Ovary (tissue), 3 donors: ENCODE measurements at regions not wholly inside any gene's neighbourhood (a gene's known extent, or its start where the extent isn't known, plus 50 kb on each side); places are given as distances from the start of the nearest gene placed in this dataset.

Experiments
- CTCF ChIP-seq, 3 donors: fragments of 450-650 bp in 2 of 3; fragments of 200-600 bp in 1 of 3; IDR thresholded peaks; one replicate each; pipeline versions ENCODE4 v1.5.1 to v1.8.0; 2016 to 2022; ENCODE audit warnings: antibody characterized with exemption in 3 of 3, mild to moderate bottlenecking in 1 of 3
- POLR2A ChIP-seq: fragments of 450-650 bp; IDR thresholded peaks from one replicate; pipeline ENCODE4 v1.6.1; 2017; ENCODE audit warnings: antibody characterized with exemption, mild to moderate bottlenecking, moderate library complexity
- donor health status: DM: no; HTN: no; CAD: no.

- TF ChIP-seq CTCF (IDR thresholded peaks at IDR 0.05) (no peak), POLR2A (no peak)
These were observed 194.7 kb upstream of the KIF2B start for GRCh38 chr17:53628011-53628410.
